Nephron (organoid): ENCODE measurements at regions not wholly inside any gene's neighbourhood (a gene's known extent, or its start where the extent isn't known, plus 50 kb on each side); places are given as distances from the start of the nearest gene placed in this dataset.
"Not testable (repeated sequence)": the region's sequence is repeated elsewhere in the genome, so short reads cannot be mapped to it uniquely, and the experiment has no call there.

Source experiments
- H3K27ac Mint-ChIP-seq, 3 experiments: 2 replicates each; pipeline ENCODE4 v1.8.0; 2020; ENCODE audit warnings: mixed read lengths in 3 of 3, mild to moderate bottlenecking in 2 of 3, moderate library complexity in 1 of 3
- H3K27me3 Mint-ChIP-seq: 2 replicates; pipeline ENCODE4 v1.8.0; 2021; ENCODE audit warnings: low read depth, mild to moderate bottlenecking, moderate library complexity, mixed read lengths
- H3K36me3 Mint-ChIP-seq: 2 replicates; pipeline ENCODE4 v1.8.0; 2020; ENCODE audit warnings: low read depth, mixed read lengths
- H3K4me1 Mint-ChIP-seq: 2 replicates; pipeline ENCODE4 v1.8.0; 2020; ENCODE audit warnings: mixed read lengths
- H3K4me3 Mint-ChIP-seq, 3 experiments: 2 replicates each; pipeline ENCODE4 v1.8.0; 2020; ENCODE audit warnings: mild to moderate bottlenecking in 3 of 3, mixed read lengths in 3 of 3, moderate library complexity in 2 of 3
- H3K9me3 Mint-ChIP-seq: 2 replicates; pipeline ENCODE4 v1.8.0; 2020; ENCODE audit warnings: mixed read lengths
- TF ChIP-seq, protein P1 (sequence below), 3 experiments: fragments of 200-600 bp; sonication (generic); IDR thresholded peaks; one replicate each; pipeline ENCODE4 v1.5.0; 2021; ENCODE audit warnings: antibody characterized with exemption in 3 of 3; ENCODE audit not compliant: unreplicated experiment in 3 of 3

DNA sequence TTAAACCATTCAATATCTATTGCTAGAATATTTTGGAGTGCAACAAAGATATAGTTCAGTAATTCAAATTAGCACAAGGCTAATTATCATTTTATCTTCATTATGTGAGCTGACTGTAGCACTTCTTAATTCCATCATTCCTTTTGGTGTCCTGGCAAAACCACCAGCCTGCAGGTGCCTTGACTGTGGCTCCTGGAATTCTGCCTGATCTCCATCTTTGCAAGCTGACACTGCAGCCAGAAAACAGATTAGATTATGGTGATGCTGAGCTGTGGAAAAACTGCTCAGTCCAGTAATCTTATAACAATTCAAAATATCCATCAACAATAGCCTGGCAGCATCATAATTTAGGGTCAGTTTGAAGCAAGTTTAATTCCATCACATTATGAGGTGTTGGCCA is 919.5 kb downstream of the DTWD2 start:
- Mint-ChIP-seq H3K9me3 (peaks cover 2% of the 10 kb centered on the region), H3K27ac (no peak overlapping the region), H3K4me1 (no peaks in the 10 kb centered on the region), H3K36me3 (no peaks in the 10 kb centered on the region), H3K27me3 (no peaks in the 10 kb centered on the region), H3K4me3 (no peak overlapping the region)
- TF ChIP-seq, protein P1, sequence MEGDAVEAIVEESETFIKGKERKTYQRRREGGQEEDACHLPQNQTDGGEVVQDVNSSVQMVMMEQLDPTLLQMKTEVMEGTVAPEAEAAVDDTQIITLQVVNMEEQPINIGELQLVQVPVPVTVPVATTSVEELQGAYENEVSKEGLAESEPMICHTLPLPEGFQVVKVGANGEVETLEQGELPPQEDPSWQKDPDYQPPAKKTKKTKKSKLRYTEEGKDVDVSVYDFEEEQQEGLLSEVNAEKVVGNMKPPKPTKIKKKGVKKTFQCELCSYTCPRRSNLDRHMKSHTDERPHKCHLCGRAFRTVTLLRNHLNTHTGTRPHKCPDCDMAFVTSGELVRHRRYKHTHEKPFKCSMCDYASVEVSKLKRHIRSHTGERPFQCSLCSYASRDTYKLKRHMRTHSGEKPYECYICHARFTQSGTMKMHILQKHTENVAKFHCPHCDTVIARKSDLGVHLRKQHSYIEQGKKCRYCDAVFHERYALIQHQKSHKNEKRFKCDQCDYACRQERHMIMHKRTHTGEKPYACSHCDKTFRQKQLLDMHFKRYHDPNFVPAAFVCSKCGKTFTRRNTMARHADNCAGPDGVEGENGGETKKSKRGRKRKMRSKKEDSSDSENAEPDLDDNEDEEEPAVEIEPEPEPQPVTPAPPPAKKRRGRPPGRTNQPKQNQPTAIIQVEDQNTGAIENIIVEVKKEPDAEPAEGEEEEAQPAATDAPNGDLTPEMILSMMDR (IDR thresholded peaks at IDR 0.05; ENCODE audit: unreplicated experiment in 3 of 3): no peak

DNA sequence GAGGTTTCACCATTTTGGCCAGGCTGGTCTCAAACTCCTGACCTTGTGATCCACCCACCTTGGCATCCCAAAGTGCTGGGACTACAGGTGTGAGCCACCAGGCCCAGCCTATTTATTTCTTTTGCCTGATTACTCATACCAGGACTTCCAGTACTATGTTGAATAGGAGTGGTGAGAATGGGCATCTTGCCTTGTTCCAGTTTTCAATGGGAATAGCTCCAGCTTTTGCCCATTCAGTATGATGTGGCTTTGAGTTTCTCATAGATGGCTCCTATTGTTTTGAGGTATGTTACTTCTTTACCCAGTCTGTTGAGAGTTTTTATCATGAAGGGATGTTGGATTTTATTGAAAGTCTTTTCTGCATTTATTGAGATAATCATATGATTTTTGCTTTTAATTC is 924.5 kb downstream of the DTWD2 start:
- H3K27me3 Mint-ChIP-seq, H3K4me3 Mint-ChIP-seq, H3K27ac Mint-ChIP-seq, H3K4me1 Mint-ChIP-seq, H3K36me3 Mint-ChIP-seq: not testable (repeated sequence)
- H3K9me3 Mint-ChIP-seq: peaks cover 11% of the 10 kb centered on the region

DNA sequence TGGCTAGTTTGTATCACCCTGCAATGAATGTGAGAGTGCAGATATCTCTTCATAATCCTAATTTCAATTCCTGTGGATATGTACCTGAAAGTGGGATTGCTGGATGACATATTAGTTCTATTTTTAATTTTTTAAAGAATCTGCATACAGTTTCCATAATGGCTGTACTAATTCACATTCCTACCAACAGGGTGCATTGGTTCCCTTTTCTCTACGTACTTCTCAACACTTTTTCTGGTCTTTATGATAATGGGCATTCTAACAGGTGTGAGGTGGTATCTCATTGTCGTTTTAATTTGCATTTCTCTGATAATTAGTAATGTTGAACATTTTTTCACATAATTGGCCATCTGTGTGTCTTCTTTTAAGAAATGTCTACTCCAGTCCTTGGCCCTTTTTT is 927.5 kb downstream of the DTWD2 start:
- Mint-ChIP-seq H3K4me1 (no peaks in the 10 kb centered on the region), H3K27ac (no peak overlapping the region), H3K36me3 (no peaks in the 10 kb centered on the region), H3K27me3 (no peaks in the 10 kb centered on the region), H3K9me3 (peaks cover 11% of the 10 kb centered on the region), H3K4me3 (no peak overlapping the region)
- TF ChIP-seq, protein P1 (IDR thresholded peaks at IDR 0.05; ENCODE audit: unreplicated experiment in 3 of 3): no peak

DNA sequence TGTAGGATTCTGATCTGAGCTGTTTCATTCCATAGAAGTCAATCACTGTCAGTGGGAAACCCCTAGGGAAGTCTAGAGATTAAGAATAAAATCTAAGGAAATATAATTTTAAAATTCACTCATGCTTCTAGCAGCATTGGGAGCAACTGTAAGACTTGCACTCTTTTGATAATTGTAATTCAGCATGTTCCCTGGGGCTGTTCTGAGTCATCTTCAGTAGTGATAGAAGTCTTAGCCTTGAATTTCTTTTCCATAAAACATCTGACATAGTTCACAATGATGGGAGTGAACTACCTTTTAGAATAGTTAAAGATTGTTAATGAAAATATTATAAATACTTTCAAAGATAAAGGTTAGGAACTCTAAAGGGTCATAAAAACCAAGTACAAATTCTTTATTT is 935.8 kb downstream of the DTWD2 start:
- Mint-ChIP-seq H3K27ac (no peak overlapping the region), H3K4me1 (no peaks in the 10 kb centered on the region), H3K9me3 (peaks cover 14% of the 10 kb centered on the region), H3K36me3 (peaks cover 4% of the 10 kb centered on the region), H3K4me3 (no peak overlapping the region), H3K27me3 (no peaks in the 10 kb centered on the region)
- TF ChIP-seq, protein P1 (IDR thresholded peaks at IDR 0.05; ENCODE audit: unreplicated experiment in 3 of 3): no peak

DNA sequence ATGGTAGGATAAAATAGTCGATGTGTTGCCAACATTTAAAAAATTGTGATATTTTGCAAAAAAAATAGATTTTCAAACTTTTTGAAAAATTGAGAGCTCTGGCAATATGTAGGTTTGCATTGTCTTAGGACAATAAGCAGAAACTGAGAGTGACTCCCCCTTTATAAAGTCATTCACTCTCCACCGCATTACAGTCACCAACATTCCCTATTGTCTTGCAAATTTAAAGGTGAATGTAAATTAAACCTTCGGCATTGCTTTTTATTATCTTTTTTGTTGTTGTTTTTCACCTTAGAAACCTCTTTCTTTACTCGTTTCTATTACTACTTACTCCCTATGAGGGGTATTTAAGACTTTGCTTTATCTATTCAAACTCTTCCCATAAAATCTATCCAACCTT is 944.2 kb downstream of the DTWD2 start:
- H3K4me3 Mint-ChIP-seq: no peak overlapping the region
- TF ChIP-seq, protein P1 (IDR thresholded peaks at IDR 0.05; ENCODE audit: unreplicated experiment in 3 of 3): no peak
- no peaks in the 10 kb centered on the region for H3K36me3 Mint-ChIP-seq
- no peaks in the 10 kb centered on the region for H3K4me1 Mint-ChIP-seq
- peaks cover 8% of the 10 kb centered on the region for H3K9me3 Mint-ChIP-seq
- H3K27ac Mint-ChIP-seq: no peak overlapping the region
- H3K27me3 Mint-ChIP-seq: peaks cover 2% of the 10 kb centered on the region

DNA sequence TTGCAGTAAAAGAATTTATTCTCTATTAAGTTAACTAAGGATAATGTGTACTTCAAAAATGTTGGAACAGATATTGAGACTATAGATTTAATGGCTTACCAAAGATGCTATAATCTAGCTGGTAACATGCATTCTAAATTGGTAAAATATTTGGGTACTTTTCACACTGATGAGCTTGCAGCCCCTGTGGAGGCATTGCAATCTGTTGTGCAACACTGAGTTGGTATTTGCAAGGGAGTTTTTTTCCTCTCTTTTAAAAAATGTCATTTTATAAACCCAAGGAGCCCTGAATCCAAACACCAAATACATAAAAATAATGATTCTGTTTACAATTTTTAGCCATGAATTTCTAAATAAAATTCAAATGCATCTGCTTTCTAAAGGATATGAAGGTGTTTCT is 944.8 kb downstream of the DTWD2 start:
- Mint-ChIP-seq H3K4me3 (no peak overlapping the region), H3K36me3 (no peaks in the 10 kb centered on the region), H3K27ac (no peak overlapping the region), H3K27me3 (peaks cover 3% of the 10 kb centered on the region), H3K4me1 (no peaks in the 10 kb centered on the region), H3K9me3 (peaks cover 8% of the 10 kb centered on the region)
- TF ChIP-seq, protein P1 (IDR thresholded peaks at IDR 0.05; ENCODE audit: unreplicated experiment in 3 of 3): no peak
